SU-DHL-6 (cell line): ENCODE measurements at regions not wholly inside any gene's neighbourhood (a gene's known extent, or its start where the extent isn't known, plus 50 kb on each side); places are given as distances from the start of the nearest gene placed in this dataset.

Source experiments
- CTCF ChIP-seq: fragments of 200-600 bp; sonication (generic); IDR thresholded peaks from one replicate; pipeline ENCODE4 v1.5.1; 2017; ENCODE audit warnings: antibody characterized with exemption, mild to moderate bottlenecking, low read length, moderate library complexity; ENCODE audit not compliant: insufficient read depth, poor library complexity, severe bottlenecking
- EZH2phosphoT487 ChIP-seq: fragments of 200-600 bp; sonication (generic), shearing (Covaris generic); conservative IDR thresholded peaks from 2 replicates; pipeline ENCODE4 v1.6.1; 2018; ENCODE audit warnings: mild to moderate bottlenecking, antibody characterized with exemption, low read length, moderate library complexity, mixed read lengths

- TF ChIP-seq CTCF = no peak
- no peak for TF ChIP-seq EZH2phosphoT487
Observed at GRCh38 chr11:103604310-103604709, 432.1 kb upstream of the DDI1 start.
